Mesodermal cell (in vitro differentiated cells): ENCODE measurements at regions not wholly inside any gene's neighbourhood (a gene's known extent, or its start where the extent isn't known, plus 50 kb on each side); places are given as distances from the start of the nearest gene placed in this dataset.

Source experiments
- H3K27ac ChIP-seq: 2 replicates; pipeline ENCODE4 v1.7.0; 2013; ENCODE audit warnings: mild to moderate bottlenecking, low read depth, low read length, moderate library complexity; ENCODE audit not compliant: severe bottlenecking
- H3K36me3 ChIP-seq: 2 replicates; pipeline ENCODE4 v1.7.1; 2013; ENCODE audit warnings: mild to moderate bottlenecking, low read length, moderate library complexity; ENCODE audit not compliant: control insufficient read depth, insufficient read depth
- H3K4me1 ChIP-seq: one replicate; pipeline ENCODE4 v1.7.1; 2013; ENCODE audit warnings: mild to moderate bottlenecking, low read length; ENCODE audit not compliant: insufficient read depth, control insufficient read depth, poor library complexity, severe bottlenecking
- H3K4me3 ChIP-seq: 2 replicates; pipeline ENCODE4 v1.7.0; 2013; ENCODE audit warnings: low read length, control low read depth, mild to moderate bottlenecking; ENCODE audit not compliant: insufficient read depth, poor library complexity, severe bottlenecking; ENCODE audit errors: extremely low read depth
- H3K9me3 ChIP-seq: 2 replicates; pipeline ENCODE4 v1.7.1; 2013; ENCODE audit warnings: mild to moderate bottlenecking, low read length, moderate library complexity; ENCODE audit not compliant: control insufficient read depth
- WGBS, 2 experiments: methylation state at CpG; one replicate each; pipeline ENCODE4 v1.1.5; 2013; ENCODE audit warnings: missing lambda C conversion rate in 2 of 2; ENCODE audit not compliant: insufficient coverage in 2 of 2; 5-methylcytosine and 5-hydroxymethylcytosine counted together

DNA sequence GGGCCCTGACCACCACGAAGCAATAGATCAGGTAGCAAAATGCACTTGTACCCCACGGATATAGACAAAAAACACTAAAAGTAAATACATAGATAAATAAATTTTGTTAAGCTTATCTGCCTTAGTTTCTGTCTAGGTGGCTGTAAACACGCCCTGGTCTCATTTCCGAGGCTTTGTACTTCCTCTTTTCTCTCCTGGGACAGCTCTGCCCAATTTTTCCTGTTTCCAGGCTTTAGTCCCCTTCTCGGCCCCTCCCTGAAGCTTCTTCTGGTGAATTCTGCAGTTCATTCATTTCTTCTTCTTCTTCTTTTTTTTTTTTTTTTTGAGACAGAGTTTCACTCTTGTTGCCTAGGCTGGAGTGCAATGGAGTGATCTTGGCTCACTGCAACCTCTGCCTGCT, 73.4 kb upstream of the STOX2 start:
- no peaks in the 10 kb centered on the region for H3K9me3 ChIP-seq
- 84 to 94% methylated on average over 2 to 3 of the region's 5 CpGs for WGBS, 2 experiments
- no peak overlapping the region for H3K27ac ChIP-seq
- H3K36me3 ChIP-seq = no peaks in the 10 kb centered on the region
- H3K4me3 ChIP-seq = no peak overlapping the region
- no peaks in the 10 kb centered on the region for H3K4me1 ChIP-seq

DNA sequence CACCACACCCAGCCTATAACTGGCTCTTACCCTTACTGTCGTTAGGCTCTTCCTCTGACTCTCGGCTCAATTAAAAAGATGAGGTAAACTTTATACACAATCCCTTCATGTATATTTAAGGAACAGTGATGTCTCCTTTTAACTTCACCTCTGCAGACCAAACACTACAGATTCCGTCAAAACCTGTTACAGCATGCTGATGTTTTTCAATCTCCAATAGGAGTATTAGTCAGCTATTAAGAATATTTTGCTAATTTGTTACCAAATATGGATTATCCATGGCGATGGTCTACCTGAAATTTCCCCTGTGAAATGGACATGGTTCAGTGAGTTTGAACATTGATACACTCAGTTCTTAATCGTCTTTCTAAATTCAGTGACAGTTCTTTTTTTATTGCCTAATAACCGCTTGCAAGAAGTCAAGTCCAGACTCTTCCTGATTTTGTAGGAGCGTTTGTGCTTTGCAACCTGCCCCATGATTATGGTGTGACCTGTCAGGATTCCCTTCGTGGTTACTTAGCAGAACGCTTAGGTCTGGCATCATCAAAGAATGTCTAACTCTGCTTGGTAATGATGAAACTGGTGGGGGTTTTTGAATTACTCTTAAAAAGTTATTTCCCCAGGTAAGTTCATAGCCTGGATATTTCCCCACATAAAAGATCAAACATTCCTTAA, 72.2 kb upstream of the STOX2 start:
- no peaks in the 10 kb centered on the region for H3K36me3 ChIP-seq
- no peaks in the 10 kb centered on the region for H3K9me3 ChIP-seq
- no peaks in the 10 kb centered on the region for H3K4me1 ChIP-seq
- no peak overlapping the region for H3K27ac ChIP-seq
- no peak overlapping the region for H3K4me3 ChIP-seq
- WGBS, 2 experiments = 83 to 98% methylated on average over 6 of the region's 9 CpGs

- Histone ChIP-seq H3K4me1 (no peaks in the 10 kb centered on the region), H3K27ac (no peak overlapping the region), H3K4me3 (no peak overlapping the region), H3K36me3 (no peaks in the 10 kb centered on the region), H3K9me3 (no peaks in the 10 kb centered on the region)
- WGBS, 2 experiments = 91 to 95% methylated on average over 6 to 8 of the region's 9 CpGs
These were observed 70.9 kb upstream of the STOX2 start for GRCh38 chr4:183834252-183834651.

DNA sequence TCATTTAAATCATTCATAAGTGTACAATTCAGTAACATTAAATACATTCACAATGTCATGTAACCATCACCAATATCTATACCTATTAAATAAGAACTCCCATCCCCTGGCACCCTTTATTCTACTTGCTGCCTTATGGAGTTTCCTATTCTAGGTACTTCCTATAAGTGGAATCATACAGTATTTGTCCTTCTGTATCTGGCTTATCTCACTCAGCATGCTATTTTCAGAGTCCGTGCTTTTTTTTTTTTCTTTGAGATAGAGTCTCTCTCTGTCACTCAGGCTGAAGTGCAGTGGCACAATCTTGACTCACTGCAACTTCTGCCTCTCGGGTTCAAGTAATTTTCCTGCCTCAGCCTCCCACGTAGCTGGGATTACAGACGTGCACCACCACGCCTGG, 67.9 kb upstream of the STOX2 start:
- no peaks in the 10 kb centered on the region for H3K4me1 ChIP-seq
- no peaks in the 10 kb centered on the region for H3K36me3 ChIP-seq
- no peak overlapping the region for H3K27ac ChIP-seq
- no peak overlapping the region for H3K4me3 ChIP-seq
- 75 to 90% methylated on average over 3 to 4 of the region's 5 CpGs for WGBS, 2 experiments
- no peaks in the 10 kb centered on the region for H3K9me3 ChIP-seq

DNA sequence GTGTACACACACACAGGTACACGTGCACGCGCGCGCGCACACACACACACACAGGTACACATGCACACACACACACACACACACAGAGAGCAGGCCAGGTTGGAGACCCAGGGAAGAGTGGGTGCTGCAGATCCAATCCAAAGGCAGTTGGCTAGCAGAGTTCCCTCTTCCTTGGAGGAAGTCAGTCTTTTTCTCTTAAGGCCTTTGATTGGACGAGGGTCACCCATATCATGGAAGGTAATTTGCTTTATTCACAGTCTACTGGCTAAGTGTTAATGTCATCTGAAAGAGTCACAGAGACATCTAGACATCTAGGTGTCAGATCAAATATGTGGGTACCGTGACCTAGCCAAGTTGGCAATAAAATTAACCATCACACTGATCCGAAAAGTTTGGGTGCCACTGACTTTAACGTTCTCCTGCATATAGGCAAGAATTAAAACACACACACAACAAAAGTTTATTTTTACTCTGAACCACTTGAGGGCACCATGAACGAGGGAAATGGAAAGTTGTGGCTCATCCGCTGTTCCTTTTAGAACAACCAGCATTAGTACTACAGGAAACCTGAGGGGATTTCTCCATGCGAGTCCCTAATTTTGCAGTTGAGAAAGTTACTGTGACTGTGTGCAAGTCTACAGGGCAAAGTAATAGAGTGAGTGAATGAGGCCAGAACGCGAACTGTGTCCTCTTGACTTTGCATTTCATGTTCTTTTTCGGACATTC, 66.0 kb upstream of the STOX2 start:
- Histone ChIP-seq H3K4me1 (no peaks in the 10 kb centered on the region), H3K9me3 (no peaks in the 10 kb centered on the region), H3K4me3 (no peak overlapping the region), H3K27ac (no peak overlapping the region), H3K36me3 (no peaks in the 10 kb centered on the region)
- 60 to 75% methylated on average over 3 to 4 of the region's 16 CpGs for WGBS, 2 experiments

GRCh38 chr4:183840311-183840710, 64.8 kb upstream of the STOX2 start:
- Histone ChIP-seq H3K4me3 (no peak overlapping the region), H3K36me3 (no peaks in the 10 kb centered on the region), H3K9me3 (no peaks in the 10 kb centered on the region), H3K27ac (no peak overlapping the region), H3K4me1 (no peaks in the 10 kb centered on the region)
- WGBS, 2 experiments = 0% methylated on average over 2 to 3 of the region's 5 CpGs

GRCh38 chr4:183841001-183841400, 64.1 kb upstream of the STOX2 start:
- 83% methylated on average over 1 of the region's 8 CpGs; no CpG with 5 or more reads in 1 of the 2 experiments for WGBS, 2 experiments
- no peak overlapping the region for H3K27ac ChIP-seq
- no peaks in the 10 kb centered on the region for H3K4me1 ChIP-seq
- no peaks in the 10 kb centered on the region for H3K36me3 ChIP-seq
- no peaks in the 10 kb centered on the region for H3K9me3 ChIP-seq
- H3K4me3 ChIP-seq = no peak overlapping the region

- Histone ChIP-seq H3K4me3 (no peak overlapping the region), H3K27ac (no peak overlapping the region), H3K4me1 (no peaks in the 10 kb centered on the region), H3K9me3 (peaks cover 4% of the 10 kb centered on the region), H3K36me3 (no peaks in the 10 kb centered on the region)
- no CpG with 5 or more reads among the region's 3 CpGs for WGBS, 2 experiments
These were observed 63.0 kb upstream of the STOX2 start for GRCh38 chr4:183842129-183842528.

DNA sequence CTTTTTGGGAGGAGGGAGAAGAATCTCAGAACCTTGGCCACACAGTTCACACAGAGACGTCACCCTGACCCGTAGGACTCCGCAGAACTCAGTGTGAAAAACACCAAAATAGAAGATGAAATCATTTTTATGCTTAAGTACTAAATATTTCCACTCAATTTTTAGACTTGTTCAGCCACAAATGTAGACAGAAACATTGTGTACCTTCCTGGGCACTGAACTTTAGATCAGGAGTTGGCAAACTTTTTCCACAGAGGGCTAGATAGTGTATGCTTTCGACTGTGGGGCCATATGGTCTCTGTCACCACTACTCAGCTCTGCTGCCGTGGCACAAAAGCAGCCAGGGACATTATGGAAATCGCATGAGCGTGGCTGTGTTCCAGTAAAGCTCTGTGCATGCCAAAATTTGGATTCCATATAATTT, 61.8 kb upstream of the STOX2 start:
- 78 to 94% methylated on average over 2 to 3 of the region's 7 CpGs for WGBS, 2 experiments
- H3K4me1 ChIP-seq = no peaks in the 10 kb centered on the region

DNA sequence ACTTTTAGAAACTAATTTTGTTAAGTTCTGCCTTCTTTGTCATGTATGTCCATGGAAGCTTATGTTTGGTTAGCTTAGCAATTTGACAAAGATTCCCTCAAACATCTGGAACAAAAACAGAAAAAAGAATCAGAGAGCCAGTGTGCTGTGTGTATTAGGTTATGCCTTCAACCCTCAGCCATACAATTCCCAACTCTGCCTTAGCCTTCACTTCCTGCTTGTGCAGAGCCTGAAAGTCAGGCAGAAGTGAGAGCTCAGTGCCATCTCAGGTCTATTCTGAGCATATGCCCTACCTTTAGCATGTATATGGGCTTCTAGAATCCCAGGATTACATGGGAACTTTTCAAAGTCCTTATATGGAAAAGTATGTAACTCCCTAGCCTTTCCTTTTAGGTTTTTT, 58.2 kb upstream of the STOX2 start:
- H3K36me3 ChIP-seq = no peaks in the 10 kb centered on the region
- H3K4me3 ChIP-seq = no peak overlapping the region
- H3K9me3 ChIP-seq = peaks cover 7% of the 10 kb centered on the region
- H3K27ac ChIP-seq = no peak overlapping the region
- no peaks in the 10 kb centered on the region for H3K4me1 ChIP-seq

More for the DNA sequence above, 61.8 kb upstream of the STOX2 start:
- Histone ChIP-seq H3K27ac (no peak overlapping the region), H3K4me3 (no peak overlapping the region), H3K9me3 (peaks cover 7% of the 10 kb centered on the region), H3K36me3 (no peaks in the 10 kb centered on the region)

DNA sequence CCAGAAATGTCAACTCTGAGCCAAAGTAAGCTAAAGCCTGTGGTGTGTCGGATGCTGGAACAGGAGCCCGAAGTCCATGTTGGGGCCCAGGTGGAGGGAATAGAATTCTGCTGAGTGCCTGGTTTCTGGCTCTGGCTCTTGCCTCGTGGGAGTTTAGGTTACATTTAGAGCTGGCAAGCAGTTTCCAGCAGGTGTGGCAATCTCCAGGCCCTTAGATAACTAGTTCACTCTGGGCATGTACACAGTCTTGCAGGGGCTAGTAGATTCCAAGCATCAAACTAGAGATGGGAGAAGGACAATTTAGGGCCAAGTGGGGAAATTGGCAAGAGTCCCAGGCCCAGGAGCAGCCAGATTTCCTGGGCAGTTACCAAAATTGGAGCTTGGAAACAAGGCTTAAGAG, 56.3 kb upstream of the STOX2 start:
- Histone ChIP-seq H3K36me3 (no peaks in the 10 kb centered on the region), H3K4me1 (no peaks in the 10 kb centered on the region), H3K27ac (no peak overlapping the region), H3K9me3 (peaks cover 7% of the 10 kb centered on the region), H3K4me3 (no peak overlapping the region)
- WGBS, 2 experiments = 80 to 81% methylated on average over 3 of the region's 3 CpGs
